NCI-H446 treated with DMSO at 0.1 percent for 48 hours (cell line): ENCODE measurements at regions not wholly inside any gene's neighbourhood (a gene's known extent, or its start where the extent isn't known, plus 50 kb on each side); places are given as distances from the start of the nearest gene placed in this dataset.

Source experiments
- DNase-seq: peaks from one replicate; lab custom pipeline; 2025; lab: John Stamatoyannopoulos, UW

DNA sequence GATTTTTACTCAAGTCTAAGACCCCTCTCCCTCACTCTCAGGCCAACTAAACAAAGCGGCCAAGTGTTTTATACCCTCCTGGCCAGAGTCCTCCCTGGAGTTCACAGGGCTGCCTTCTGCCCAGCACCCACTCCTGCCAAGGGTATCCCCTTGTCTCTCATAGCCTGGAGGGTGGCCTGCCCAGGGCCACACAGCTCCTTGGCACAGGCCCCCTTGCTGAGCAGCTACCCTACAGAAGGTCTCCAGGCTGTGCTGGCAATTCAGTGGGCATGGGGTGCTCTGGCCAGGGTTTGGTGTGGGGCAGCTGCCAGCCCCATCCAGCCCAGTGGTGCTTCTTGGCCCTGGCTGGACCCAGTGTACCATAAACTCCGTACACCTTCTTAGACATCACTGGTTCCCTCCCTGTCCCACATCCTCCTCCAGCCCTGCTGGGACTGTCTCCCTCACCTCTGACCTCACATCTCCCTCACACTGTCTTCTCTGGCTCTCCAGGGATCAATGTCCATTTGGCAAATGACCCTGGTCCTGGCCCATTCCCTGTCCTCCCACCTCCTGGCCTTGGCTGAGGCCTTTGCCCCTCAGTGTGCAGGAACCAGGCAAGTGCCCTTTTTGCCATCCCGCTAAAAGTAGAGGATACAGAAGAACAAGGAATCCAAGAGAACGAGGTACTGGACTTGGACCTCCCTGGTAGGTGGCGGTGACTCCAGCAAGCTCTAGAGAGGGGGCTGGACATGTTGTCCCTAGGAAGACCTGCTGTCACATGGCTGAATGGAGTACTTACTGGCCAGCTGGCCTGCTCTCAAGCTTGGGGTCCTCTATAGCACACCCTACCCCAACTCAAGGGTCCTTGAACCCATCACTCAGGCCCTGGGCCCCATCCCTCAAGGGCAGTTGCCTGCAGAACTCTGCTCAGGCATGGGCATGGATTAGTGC, 50.0 kb upstream of the TRPM1 start:
- DNase-seq = no peak

DNA sequence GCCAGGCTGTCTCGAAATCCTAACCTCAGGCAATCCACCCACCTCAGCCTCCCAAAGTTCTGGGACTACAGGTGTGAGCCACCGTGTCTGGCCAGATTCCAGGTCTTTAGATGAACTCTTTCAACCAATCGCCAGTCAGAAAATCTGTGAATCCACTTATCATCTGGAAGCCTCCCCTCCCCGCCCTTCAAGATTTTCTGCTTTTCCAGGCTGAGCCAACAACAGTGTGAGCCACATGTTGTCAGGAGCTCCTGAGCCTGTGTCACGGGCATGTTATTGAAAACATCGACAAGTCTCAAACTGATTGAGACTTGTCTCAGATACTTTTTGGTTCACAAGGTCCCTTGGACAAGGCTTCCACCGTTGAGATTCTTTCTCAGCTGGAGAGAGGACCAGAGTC, 52.0 kb upstream of the TRPM1 start:
- DNase-seq = no peak

DNA sequence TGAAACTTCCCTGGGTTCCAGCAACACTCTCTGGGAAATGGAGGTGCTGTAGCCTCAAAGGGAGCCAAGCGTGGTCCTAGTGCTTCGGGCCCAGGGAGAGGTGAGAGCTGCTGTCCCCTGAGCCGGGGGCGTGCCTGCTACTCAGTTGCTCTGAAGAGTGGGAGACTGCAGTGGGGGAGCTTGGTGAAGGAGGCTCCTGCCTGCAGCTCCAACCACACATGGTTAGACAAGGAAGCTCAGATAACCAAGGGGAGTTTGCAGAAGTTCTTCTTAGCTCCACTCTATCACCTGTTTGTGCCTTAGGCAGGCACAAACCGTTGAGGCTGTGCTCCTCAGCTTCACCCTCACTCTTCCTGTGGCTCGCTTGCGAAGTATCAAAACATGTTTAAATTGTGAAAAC, 53.6 kb upstream of the TRPM1 start:
- no peak for DNase-seq

DNA sequence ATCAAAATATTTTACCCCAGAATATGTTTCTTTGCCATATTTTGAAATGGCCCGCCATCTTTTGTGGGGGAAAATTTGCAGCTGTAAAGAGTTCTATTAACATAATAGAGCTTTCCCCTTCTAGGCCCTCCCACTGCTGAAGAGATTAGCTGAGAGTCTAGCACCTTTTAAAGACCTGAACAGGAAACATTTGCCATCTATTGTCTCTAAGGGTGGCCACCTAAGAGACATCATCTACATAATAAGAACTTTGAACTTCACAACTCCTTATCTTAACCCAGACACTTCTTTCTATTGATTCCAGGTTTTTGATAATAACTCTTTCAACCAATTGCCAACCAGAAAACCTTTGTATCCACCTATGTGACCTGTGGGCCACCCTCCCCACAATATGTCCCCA, 54.7 kb upstream of the TRPM1 start:
- no peak for DNase-seq

DNA sequence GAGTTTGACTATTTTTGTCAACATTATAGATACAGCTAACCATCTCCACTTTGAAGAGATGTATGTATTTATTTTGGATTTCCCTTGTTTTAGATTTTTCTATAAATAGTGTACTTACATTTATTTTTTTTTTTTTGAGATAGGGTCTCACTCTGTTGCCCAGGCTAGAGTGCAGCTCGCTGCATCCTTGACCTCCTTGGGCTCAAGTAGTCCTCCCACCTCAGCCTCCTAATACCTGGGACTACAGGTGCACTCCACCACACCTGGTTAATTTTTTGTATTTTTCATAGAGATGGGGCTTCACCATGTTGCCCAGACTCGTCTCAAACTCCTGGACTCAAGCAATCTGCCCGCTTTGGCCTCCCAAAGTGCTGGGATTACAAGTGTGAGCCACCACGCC, 55.3 kb upstream of the TRPM1 start:
- DNase-seq = no peak

DNA sequence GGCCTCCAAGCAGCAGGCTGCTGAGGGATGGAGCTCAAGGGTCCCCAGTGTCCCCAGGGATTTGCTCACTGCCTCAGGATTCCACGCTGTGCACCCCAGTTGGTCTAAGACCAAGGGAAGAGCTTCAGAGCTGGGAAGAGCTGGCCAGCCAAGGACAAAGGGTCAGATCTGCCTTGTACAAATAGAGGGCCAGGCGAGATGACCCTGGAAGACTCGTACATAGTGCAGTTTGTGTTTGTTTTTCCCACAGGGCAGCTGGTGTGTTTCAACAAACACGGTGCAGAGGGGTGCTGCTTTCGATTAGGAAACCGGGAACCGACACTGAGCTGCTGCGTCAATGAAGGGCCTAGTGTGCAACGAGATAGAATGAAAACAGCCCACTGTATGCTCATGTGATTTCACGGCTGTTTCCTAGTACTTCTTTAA, 56.1 kb upstream of the TRPM1 start:
- no peak for DNase-seq

DNA sequence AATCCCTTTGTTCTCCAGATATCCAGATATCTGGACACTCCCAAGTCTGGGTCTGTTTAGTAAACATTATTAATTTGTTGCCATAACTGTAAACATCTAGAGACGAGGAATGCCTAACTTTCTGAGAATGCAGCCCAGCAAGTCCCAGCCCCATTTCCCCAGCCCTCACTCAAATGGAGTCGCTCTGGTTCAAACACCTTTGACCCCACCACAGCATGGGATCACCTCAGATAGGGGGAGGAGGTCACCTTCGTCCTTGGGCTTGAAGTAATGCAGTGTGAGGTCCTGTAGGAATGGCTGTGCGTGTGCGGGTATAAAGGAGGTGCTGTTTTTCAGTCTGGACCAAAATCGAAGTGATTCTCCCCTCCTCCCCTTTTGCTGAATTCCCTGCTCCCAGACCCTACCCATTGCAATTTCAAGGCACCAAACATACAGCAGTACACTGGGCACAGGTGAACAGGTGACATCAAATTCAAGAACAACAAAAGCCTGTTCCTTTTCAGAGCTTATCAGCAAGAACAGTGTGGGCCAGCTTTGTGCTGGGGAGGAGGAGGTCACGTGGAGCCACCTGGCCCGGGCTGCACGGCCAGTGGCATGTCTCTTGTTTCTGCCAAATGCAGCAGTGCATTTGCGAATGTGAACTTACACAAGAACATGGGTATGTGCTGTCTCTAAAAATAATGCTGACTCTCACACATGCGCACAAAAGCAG, 57.5 kb upstream of the TRPM1 start:
- no peak for DNase-seq

DNA sequence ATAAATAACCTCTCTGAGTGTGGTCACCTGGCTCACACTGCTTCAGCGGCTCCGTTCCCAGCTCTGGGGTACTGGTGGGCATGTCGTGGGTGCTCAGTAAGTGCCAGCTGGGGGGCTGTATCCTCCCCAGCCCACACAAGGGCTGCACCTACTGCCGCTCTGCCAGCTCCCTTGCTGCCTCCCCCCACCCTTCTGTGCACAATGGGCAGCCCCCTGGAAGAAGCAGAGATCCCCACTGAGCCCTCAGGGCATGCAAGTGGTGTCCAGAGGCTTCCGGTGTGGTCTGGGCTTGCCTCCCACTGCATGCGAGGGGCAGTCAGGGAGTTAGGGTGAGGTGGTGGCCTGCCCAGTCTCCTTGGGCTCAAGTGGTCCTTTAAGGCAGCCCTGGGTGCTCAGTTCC, 58.3 kb upstream of the TRPM1 start:
- no peak for DNase-seq

DNA sequence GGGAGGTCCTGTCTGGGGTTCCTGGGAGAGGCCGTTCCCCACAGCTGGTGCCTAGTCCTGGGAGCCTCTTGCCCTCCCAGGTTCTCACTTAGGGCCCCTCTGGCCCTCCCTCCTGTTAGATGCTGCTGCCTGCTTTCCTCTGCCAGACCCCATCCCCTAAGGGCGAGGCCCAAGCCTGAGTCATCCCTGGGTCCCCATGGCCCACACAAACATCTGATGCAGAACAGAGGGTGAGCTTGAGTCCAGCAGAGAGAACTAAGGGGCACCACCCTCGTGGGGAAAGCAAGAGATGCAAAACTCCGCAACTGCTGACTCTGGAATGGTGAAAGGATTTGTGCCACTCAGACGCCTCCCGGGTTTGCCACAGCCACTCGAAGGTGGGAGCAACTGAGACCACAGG, 58.8 kb upstream of the TRPM1 start:
- DNase-seq = no peak

DNA sequence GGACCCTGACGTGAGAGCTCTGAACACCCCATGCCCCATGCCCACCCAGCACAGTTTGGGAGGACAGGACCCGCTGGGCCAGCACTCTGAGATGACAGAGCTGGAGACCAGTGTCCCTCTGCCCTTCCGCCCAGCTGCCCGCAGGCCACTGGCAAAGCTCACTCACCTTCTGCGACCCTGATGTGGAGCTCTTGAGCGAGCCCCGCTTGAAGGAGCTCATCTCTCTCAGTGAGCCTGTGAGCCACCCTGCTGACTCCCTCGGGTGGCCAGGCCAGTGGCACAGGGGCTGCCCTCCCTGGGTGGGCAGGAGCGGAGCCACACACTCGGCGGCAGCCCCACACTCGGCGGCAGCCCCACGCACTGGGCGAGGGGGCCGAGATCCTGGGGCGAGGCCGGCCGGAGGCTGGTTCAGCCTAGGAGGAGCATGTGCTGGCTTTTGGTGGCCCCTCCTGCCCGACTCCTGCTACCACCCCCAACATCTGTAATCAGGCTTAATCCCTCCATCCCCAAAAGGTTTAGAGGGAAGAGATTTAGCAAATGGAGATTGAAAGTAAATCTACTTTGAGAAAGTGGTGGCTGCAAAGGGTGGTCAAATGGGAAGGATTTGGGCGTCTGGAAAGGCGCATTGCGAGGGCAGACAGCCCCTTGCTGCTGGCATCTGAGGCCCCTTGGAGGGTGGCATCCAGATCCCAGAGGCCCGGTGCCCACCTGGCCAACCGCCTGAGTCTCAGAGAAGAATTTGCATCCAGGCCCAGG, 59.4 kb upstream of the TRPM1 start:
- DNase-seq = no peak

DNA sequence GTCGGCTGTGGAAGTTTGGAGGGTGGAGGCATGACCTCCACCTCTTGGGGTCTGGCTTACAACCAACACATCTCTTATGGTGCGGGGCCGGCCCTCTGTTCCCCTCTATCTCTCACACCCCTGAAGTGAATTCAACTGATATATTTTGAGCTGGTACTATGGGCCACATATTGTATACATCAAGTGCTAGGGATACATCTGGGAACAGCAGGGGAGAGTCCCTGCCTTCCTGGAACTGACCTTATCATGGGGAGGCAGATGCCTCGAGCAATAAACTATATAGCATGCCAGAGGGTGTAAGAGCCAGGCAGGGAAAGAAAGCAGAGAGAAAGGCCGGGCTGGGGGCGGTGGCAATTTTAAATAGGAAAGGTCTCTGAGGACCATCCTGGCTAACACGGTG, 60.4 kb upstream of the TRPM1 start:
- DNase-seq = no peak

DNA sequence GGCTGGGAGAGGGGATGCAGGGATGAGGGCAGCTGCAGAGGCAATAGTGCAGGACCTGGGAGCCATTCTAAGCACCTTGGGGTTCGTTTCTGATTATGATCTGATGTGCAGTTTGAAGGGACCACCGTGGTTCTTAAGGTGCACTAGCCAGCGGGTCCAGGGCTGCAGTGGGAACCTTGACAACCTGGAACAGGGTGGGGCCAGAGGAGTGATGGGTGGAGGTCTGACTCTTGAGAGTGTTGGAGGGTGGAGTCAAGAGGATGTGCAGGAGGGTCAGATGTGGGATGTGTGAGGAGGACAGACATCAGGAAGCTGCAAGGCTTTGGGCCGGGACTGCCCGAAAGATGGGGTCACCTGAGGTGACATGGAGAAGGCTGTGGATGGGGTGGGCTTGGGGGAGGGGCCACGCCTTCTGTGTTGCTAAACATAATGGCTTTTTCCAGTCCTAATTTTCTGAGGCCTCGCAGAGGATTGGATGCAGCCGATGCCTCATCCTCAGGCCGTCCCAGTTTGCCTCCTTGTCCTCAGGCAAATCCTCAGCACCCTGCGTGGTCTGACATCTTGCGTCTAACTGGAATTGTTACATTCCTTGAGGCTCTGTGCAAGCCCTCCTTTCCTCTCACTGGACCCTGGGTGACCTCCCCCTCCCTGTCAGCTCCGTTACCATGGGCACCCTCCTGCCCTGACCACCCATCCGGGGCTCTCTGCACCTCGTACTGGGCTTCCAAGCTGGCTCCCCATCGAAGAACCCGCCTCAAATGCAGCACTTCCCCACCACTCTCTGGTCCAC, 61.4 kb upstream of the TRPM1 start:
- no peak for DNase-seq

DNA sequence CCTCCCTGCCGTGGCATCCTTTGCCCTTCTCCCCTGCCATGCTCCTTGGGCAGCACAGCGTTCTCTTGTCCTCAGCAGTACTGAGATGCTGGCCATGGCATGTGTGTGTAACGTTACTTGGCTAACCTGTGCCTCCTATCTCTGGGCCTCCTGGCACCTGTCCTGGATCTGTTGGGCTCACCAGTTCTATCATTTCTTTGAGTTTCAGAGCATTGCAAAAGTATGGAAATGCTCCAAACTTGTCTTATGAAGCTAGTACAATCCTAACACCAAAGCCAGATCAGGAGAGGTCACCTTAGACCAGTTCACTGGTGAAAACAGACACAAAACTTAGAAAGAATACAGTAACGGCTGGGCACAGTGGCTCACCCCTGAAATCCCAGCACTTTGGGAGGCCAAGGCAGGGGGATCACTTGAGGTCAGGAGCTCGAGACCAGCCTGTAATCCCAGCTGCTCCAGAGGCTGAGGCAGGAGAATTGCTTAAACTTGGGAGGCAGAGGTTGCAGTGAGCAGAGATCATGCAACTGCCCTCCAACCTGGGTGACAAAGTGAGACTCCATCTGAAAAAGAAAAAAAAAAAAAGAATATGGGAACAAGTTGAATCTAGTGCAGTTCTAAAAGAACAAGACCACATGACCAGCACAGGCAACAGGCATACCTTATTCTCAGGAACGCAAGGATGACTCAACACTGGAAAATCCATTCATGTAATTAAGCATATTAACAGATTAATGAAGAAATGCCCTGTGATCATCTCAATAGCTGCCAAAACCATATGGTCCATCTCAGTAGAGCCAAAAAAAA, 62.4 kb upstream of the TRPM1 start:
- DNase-seq = no peak

DNA sequence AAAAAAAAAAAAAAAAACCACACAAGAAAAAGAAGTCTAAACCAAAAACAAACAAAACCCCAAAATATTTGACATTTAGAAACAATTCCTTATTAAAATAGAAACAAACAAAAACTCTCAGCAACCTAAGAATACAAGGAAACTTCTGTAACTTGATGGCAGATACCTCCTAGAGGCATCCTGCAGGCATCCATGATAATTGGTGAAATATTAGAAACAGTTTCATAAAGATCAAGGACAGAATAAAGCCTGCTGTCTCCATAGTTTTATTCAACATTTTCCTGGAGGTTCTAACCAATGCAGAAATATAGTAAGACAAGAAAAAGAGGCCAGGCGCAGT, 63.0 kb upstream of the TRPM1 start:
- DNase-seq = no peak

DNA sequence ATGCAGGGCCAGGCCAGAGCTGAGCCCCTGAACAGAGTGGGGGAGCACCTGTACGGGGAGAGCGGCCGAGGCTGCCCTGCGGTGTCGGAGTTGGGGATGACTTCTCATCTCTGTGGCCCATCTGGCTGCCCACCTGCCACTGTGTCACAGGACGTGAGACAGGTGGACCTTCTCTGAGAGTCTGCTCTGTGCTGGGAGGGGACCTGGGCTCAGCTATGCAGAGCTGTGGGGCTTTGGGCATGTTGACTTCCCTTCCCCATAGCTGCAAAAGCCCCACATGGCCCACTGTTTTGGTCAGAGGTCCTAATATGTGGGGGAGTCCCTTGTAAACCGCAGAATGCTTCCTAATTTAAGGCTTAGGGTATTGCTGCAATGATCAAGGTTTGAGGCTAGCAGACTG, 68.0 kb upstream of the TRPM1 start:
- no peak for DNase-seq

DNA sequence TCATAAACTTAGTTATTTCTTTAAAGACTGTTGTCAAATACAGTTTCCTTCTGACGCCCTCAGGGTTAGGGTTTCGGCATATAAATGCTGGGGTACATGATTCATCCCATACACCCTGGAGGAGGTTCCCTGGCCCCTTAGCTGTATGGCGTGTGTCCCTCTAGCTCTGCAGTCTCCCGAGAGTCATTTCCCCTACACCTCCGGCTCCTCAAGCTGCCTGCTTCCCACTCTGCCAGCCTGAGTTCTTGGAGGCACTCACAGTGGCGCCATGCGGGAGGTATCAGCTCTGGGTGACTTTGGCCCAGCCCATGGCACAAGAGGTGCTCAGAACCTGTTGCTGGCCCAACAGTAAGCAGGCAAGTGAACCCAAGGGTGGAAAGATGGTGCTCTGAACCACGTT, 70.2 kb upstream of the TRPM1 start:
- DNase-seq = no peak

DNA sequence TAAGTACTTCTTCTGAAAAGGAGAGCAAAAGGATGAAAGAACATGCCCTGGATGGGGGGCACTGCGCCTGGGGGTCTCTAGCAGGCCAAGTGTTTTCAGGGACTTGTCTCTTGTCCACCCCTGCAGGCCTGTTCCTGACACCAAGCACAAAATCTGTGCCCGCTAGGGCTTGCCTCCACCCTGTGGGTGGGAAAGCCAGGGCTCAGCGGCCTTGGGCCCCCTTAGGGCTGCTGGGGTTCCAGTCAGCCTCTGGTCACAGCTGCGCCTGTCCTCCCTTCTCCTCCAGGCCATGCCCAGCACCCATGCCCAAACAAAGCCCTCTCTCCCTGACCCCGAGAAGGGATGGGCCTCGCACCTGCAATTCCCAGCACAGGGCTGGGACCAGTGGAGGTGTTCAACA, 71.1 kb upstream of the TRPM1 start:
- no peak for DNase-seq

DNA sequence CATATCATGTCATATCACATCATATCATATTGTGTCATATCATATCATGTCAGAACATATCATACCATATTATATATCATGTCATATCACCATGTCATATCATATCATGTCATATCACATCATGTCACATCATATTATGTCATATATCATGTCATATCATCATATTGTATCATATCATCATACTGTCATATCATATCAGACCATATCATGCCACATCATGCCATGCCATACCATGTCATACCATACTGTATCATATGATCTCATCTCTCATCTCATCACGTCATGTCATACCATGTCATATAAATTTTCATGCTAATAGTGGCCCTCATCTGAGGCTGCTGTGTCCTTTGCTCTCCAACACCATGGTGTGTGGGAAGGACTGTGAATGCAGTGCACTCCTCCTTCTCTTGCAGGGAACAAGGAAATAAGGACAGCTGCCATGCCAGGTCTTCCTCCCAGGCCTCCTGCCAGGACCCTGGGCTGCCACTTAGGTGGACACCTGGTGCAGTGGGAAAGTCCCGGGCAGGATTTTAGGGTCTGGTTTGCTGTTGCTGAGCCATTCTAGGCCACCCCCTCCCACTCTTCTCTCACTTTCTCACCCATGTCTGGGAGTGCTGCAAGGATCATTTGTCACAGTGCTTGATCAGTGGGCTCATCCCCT, 72.4 kb upstream of the TRPM1 start:
- no peak for DNase-seq

DNA sequence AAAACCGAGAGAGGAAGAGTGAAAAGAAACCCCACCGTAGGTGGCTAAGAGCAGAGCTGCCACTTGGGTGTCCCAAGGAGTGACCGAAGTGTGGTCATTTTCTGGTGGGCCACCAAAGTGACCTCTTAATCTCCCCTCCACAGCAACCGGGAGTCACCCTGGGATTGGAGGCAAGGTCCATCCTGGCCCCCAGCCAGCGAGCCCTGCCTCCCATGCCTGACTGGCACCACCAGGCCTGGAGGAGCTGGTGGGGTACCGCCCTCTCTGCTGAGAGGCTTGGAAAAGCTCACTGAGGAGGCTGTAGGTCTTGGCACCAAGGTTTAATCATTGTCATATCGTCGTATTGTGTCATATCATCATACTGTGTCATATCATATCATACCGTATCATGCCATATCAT, 74.0 kb upstream of the TRPM1 start:
- DNase-seq = no peak

DNA sequence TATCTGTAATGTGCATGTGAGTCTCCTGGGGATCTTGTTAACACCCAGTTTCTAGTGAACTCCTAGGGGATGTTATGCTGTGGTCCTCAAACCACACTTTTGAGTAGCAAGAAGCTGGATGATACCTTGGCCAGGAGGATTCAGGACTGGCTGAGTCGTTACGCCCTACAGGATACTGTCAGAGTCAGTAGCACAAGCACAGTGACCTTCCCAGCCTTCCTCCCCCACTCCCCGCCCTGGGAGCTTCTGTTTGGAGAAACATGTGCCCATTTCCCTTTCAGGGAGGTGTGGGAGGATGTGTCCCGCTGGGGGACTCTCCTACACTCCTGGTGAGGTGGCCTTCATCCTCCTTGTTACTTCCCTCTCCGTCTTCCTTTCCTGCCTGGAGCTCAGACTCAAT, 76.4 kb upstream of the TRPM1 start:
- DNase-seq = no peak

DNA sequence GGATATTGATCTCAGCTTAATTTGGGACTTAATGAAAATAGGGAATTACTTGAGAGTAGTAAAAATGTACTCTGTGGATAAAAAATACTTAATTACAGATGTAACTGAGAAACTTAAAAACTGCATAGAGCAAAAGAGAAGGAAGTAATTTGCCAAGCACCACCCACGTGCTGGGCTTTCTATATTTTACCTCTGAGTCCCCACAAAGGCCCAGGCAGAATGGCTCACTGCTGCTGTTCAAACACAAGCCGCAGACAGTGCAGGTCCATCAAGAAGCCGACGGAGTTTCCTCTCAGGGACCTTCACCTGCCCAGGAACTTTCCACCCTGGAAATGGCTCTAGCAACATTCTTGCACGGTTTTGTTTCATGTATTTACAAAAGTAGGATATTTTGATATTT, 77.2 kb upstream of the TRPM1 start:
- no peak for DNase-seq
